ENCODE measurements at regions not wholly inside any gene's neighbourhood (a gene's known extent, or its start where the extent isn't known, plus 50 kb on each side); places are given as distances from the start of the nearest gene placed in this dataset.

DNA sequence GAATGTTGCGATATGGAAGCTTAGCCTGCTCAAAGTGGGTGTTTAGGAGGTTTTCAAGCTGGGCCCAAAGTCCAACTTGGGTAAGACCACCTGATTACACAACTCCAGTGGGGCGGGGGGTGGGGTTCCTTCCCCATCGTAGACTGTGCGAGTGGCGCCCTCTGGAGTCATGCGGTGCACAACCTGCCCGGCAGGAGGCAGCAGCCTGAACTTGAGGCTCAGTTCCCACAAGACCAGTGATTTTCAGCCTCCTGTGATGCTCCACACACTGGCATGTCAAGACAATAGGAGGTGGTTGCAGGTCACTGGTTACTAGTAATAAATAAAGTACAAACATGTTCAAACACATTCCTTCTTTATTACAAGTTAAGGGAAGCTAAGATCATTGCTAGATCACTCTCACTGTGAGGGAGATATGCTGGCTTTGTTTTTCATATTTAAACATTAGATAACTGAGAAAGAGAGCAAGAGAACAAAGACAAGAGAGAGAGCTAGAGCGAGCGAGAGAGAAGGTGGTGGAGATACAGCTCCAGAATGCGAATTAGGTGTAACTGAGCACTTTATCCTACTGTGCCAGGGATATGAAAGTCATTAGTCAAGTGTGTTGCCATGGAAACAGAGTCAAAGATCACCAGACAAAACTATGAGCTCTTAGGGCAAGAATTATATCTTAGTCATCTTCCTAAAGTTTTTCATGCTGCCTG, 97.4 kb upstream of the BMPER start:
- H3K36me3 Mint-ChIP-seq, result no peaks in the 10 kb centered on the region
- H3K27me3 ChIP-seq (ENCODE audit: control insufficient read depth, insufficient read depth, low read length), result no peaks in the 10 kb centered on the region
- ATAC-seq, result peak in 1 of 3 donors; percentile 39

GRCh38 chr7:33809228-33809627, 96.1 kb upstream of the BMPER start:
- ATAC-seq (no peak), DNase-seq (no peak)
- no peaks in the 10 kb centered on the region for H3K36me3 Mint-ChIP-seq
- intact Hi-C loops (cut with micrococcal nuclease), result no loop called here
- peaks cover 0 to 3% of the 10 kb centered on the region in 2 donors for H3K9me3 Mint-ChIP-seq
- H3K4me3 ChIP-seq (ENCODE audit: low read length), result no peak overlapping the region
- no peak overlapping the region for H3K27ac Mint-ChIP-seq
- H3K4me1 ChIP-seq (ENCODE audit: control insufficient read depth, insufficient read depth, low read length), result no peaks in the 10 kb centered on the region
- peaks cover 6% of the 10 kb centered on the region in 2 donors for H3K4me1 Mint-ChIP-seq
- TF ChIP-seq, protein P1, sequence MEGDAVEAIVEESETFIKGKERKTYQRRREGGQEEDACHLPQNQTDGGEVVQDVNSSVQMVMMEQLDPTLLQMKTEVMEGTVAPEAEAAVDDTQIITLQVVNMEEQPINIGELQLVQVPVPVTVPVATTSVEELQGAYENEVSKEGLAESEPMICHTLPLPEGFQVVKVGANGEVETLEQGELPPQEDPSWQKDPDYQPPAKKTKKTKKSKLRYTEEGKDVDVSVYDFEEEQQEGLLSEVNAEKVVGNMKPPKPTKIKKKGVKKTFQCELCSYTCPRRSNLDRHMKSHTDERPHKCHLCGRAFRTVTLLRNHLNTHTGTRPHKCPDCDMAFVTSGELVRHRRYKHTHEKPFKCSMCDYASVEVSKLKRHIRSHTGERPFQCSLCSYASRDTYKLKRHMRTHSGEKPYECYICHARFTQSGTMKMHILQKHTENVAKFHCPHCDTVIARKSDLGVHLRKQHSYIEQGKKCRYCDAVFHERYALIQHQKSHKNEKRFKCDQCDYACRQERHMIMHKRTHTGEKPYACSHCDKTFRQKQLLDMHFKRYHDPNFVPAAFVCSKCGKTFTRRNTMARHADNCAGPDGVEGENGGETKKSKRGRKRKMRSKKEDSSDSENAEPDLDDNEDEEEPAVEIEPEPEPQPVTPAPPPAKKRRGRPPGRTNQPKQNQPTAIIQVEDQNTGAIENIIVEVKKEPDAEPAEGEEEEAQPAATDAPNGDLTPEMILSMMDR (IDR thresholded peaks at IDR 0.05), result no peak
- H3K27me3 Mint-ChIP-seq (ENCODE audit: low read depth in 2 of 2), result no peaks in the 10 kb centered on the region
- 77% methylated on average over 3 of the region's 3 CpGs for WGBS (ENCODE audit: insufficient coverage)
- H3K4me3 Mint-ChIP-seq, result no peak overlapping the region
- H3K36me3 ChIP-seq (ENCODE audit: control insufficient read depth, insufficient read depth, low read length), result no peaks in the 10 kb centered on the region
- H3K27ac ChIP-seq (ENCODE audit: low read length), result no peak overlapping the region
- H3K27me3 ChIP-seq (ENCODE audit: control insufficient read depth, insufficient read depth, low read length), result no peaks in the 10 kb centered on the region
- H3K9me3 ChIP-seq (ENCODE audit: control insufficient read depth, insufficient read depth, low read length), result no peaks in the 10 kb centered on the region

More for the DNA sequence above, 97.4 kb upstream of the BMPER start:
- 67% methylated on average over 10 of the region's 10 CpGs for WGBS (ENCODE audit: insufficient coverage)
- Mint-ChIP-seq H3K27ac (no peak overlapping the region), H3K4me1 (no peaks in the 10 kb centered on the region), H3K4me3 (no peak overlapping the region), H3K9me3 (peaks cover 0 to 3% of the 10 kb centered on the region in 2 donors), H3K27me3 (ENCODE audit: low read depth in 2 of 2) (no peaks in the 10 kb centered on the region)
- no peaks in the 10 kb centered on the region for H3K9me3 ChIP-seq (ENCODE audit: control insufficient read depth, insufficient read depth, low read length)
- no peaks in the 10 kb centered on the region for H3K4me1 ChIP-seq (ENCODE audit: control insufficient read depth, insufficient read depth, low read length)
- no peak overlapping the region for H3K4me3 ChIP-seq (ENCODE audit: low read length)
- TF ChIP-seq, protein P1 (IDR thresholded peaks at IDR 0.05), result no peak
- intact Hi-C loops (cut with micrococcal nuclease), result no loop called here
- DNase-seq, result no peak
- H3K27ac ChIP-seq (ENCODE audit: low read length), result no peak overlapping the region
- H3K36me3 ChIP-seq (ENCODE audit: control insufficient read depth, insufficient read depth, low read length), result no peaks in the 10 kb centered on the region

- intact Hi-C loops (cut with micrococcal nuclease), result no loop called here
- H3K27me3 Mint-ChIP-seq (ENCODE audit: low read depth in 2 of 2), result no peaks in the 10 kb centered on the region
- H3K4me3 ChIP-seq (ENCODE audit: low read length), result no peak overlapping the region
- H3K36me3 Mint-ChIP-seq, result no peaks in the 10 kb centered on the region
- H3K27ac Mint-ChIP-seq, result no peak overlapping the region
- peaks cover 0 to 3% of the 10 kb centered on the region in 2 donors for H3K9me3 Mint-ChIP-seq
- TF ChIP-seq, protein P1 (IDR thresholded peaks at IDR 0.05), result no peak
- H3K27ac ChIP-seq (ENCODE audit: low read length), result no peak overlapping the region
- ATAC-seq (no peak), DNase-seq (no peak)
- H3K4me1 ChIP-seq (ENCODE audit: control insufficient read depth, insufficient read depth, low read length), result no peaks in the 10 kb centered on the region
- no peaks in the 10 kb centered on the region for H3K9me3 ChIP-seq (ENCODE audit: control insufficient read depth, insufficient read depth, low read length)
- 94% methylated on average over 4 of the region's 4 CpGs for whole genome bisulfite sequencing (ENCODE audit: insufficient coverage)
- no peaks in the 10 kb centered on the region for H3K36me3 ChIP-seq (ENCODE audit: control insufficient read depth, insufficient read depth, low read length)
- H3K4me1 Mint-ChIP-seq, result peaks cover 11 to 14% of the 10 kb centered on the region in 2 donors
- no peak overlapping the region for H3K4me3 Mint-ChIP-seq
- H3K27me3 ChIP-seq (ENCODE audit: control insufficient read depth, insufficient read depth, low read length), result no peaks in the 10 kb centered on the region
These were observed 95.0 kb upstream of the BMPER start for GRCh38 chr7:33810356-33810755.

DNA sequence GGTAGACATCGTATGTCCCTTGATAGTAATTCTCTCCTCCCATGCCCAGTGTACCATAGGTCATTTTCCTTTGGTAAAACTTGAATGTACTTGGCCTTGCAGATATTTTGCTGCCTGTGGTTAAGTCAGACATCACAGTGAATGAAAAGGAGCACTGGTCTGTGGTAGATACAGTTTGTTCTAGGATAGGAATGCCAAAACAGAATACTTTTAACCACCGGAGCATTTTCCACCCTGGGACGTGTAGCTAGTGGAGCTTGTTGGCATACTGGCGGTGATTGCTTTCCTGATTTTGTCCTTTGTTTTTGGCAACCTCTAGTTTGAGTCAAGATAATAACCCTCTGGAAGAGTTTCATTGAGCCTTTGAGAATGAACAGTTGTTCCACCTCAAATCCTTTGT, 92.0 kb upstream of the BMPER start:
- H3K4me1 Mint-ChIP-seq, result peaks cover 11 to 14% of the 10 kb centered on the region in 2 donors
- WGBS (ENCODE audit: insufficient coverage), result 97% methylated on average over 3 of the region's 4 CpGs
- H3K4me3 Mint-ChIP-seq, result no peak overlapping the region

More for the DNA sequence above, 92.0 kb upstream of the BMPER start:
- Histone ChIP-seq H3K4me1 (ENCODE audit: control insufficient read depth, insufficient read depth, low read length) (no peaks in the 10 kb centered on the region), H3K36me3 (ENCODE audit: control insufficient read depth, insufficient read depth, low read length) (no peaks in the 10 kb centered on the region), H3K27me3 (ENCODE audit: control insufficient read depth, insufficient read depth, low read length) (no peaks in the 10 kb centered on the region), H3K9me3 (ENCODE audit: control insufficient read depth, insufficient read depth, low read length) (no peaks in the 10 kb centered on the region), H3K27ac (ENCODE audit: low read length) (no peak overlapping the region), H3K4me3 (ENCODE audit: low read length) (no peak overlapping the region)
- ATAC-seq (no peak), DNase-seq (no peak)
- peaks cover 0 to 9% of the 10 kb centered on the region in 2 donors for H3K27me3 Mint-ChIP-seq (ENCODE audit: low read depth in 2 of 2)
- H3K27ac Mint-ChIP-seq, result no peak overlapping the region
- intact Hi-C loops (cut with micrococcal nuclease), result no loop called here
- H3K36me3 Mint-ChIP-seq, result no peaks in the 10 kb centered on the region
- peaks cover 0 to 3% of the 10 kb centered on the region in 2 donors for H3K9me3 Mint-ChIP-seq
- TF ChIP-seq, protein P1 (IDR thresholded peaks at IDR 0.05), result no peak

Data from natural killer cell (primary cell).